ENCODE measurements at regions not wholly inside any gene's neighbourhood (a gene's known extent, or its start where the extent isn't known, plus 50 kb on each side); places are given as distances from the start of the nearest gene placed in this dataset.

DNA sequence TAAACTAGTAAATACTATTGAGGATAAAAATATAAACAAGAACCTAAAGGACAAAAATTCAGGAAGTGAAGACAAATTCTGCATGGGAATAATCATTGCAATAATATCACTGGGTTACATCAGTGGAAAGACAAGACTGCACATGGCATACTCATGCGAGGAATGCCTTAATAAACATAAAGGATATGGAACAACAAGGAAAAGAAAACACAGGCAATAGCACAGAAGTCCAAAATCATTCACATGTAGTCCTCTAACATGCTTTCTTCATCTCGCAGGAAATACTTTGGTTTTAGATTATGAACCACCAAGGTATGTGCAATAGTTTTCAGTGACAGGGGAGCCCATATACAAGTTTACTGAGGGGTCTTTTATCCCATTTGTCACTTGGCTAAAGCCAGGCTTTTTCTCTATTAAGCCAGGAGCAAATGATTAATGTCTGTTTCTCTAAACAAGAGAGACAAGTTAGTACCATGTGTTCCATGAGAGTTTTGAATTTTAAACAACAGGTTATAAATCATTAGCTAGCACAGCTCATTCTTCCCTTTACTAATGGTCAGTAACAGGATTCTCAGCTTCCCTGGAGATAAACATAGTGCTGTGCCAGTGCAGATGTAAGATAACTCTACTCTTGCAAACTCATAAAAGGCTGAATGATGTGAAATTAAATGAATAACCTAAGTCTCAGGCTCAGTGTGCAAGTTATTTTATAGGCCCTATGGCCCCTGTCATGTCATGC, 353.6 kb upstream of the FSIP2 start:
- Histone ChIP-seq H3K4me3 (ENCODE audit: low read depth in 2 of 2, low read length in 1 of 2) (no peak overlapping the region), H3K79me2 (ENCODE audit: insufficient read depth) (no peaks in the 10 kb centered on the region), H4K20me1 (ENCODE audit: insufficient read depth) (no peaks in the 10 kb centered on the region), H3K36me3 (replicated peaks in 1 of 2; ENCODE audit: control insufficient read depth in 1 of 2, insufficient read depth in 2 of 2, low read length in 1 of 2) (no peaks in the 10 kb centered on the region), H3K9me2 (no peaks in the 10 kb centered on the region), H3K4me1 (ENCODE audit: control insufficient read depth in 1 of 2, insufficient read depth in 2 of 2, low read depth in 1 of 2, low read length in 1 of 2) (no peaks in the 10 kb centered on the region), H3K9me3 (no peaks in the 10 kb centered on the region), H3K4me2 (no peak overlapping the region), H3K9ac (no peak overlapping the region), H3K27me3 (ENCODE audit: insufficient read depth) (no peaks in the 10 kb centered on the region), H3K27ac (ENCODE audit: low read depth in 2 of 2, low read length in 1 of 2) (no peak overlapping the region), H2AFZ (ENCODE audit: low read depth) (no peak overlapping the region), H3F3A (replicated peaks; ENCODE audit: insufficient read depth) (no peaks in the 10 kb centered on the region)
- DNase-seq: no peak
- TF ChIP-seq EZH2phosphoT487 (IDR thresholded peaks at IDR 0.05; ENCODE audit: borderline replicate concordance, low read depth) (no peak), NFIC (IDR thresholded peaks at IDR 0.05; ENCODE audit: borderline replicate concordance) (no peak), RAD21 (IDR thresholded peaks at IDR 0.05; ENCODE audit: low read length) (no peak), TEAD4 (IDR thresholded peaks at IDR 0.05; ENCODE audit: borderline replicate concordance, insufficient read depth) (no peak), TCF12 (IDR thresholded peaks at IDR 0.05) (no peak), ELF1 (IDR thresholded peaks at IDR 0.05) (no peak), RFX5 (IDR thresholded peaks at IDR 0.05; ENCODE audit: low read length) (no peak), FOSL2 (IDR thresholded peaks at IDR 0.05; ENCODE audit: borderline replicate concordance, low read depth) (no peak), MXI1 (IDR thresholded peaks at IDR 0.05; ENCODE audit: low read depth, low read length) (no peak), GATA2 (CRISPR knock-in tag; IDR thresholded peaks at IDR 0.05) (no peak), SMC3 (IDR thresholded peaks at IDR 0.05; ENCODE audit: low read depth, low read length) (no peak)
- TF ChIP-seq, protein P1, sequence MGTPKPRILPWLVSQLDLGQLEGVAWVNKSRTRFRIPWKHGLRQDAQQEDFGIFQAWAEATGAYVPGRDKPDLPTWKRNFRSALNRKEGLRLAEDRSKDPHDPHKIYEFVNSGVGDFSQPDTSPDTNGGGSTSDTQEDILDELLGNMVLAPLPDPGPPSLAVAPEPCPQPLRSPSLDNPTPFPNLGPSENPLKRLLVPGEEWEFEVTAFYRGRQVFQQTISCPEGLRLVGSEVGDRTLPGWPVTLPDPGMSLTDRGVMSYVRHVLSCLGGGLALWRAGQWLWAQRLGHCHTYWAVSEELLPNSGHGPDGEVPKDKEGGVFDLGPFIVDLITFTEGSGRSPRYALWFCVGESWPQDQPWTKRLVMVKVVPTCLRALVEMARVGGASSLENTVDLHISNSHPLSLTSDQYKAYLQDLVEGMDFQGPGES (IDR thresholded peaks at IDR 0.05; ENCODE audit: low read depth, low read length): no peak
- TF ChIP-seq, protein P2, sequence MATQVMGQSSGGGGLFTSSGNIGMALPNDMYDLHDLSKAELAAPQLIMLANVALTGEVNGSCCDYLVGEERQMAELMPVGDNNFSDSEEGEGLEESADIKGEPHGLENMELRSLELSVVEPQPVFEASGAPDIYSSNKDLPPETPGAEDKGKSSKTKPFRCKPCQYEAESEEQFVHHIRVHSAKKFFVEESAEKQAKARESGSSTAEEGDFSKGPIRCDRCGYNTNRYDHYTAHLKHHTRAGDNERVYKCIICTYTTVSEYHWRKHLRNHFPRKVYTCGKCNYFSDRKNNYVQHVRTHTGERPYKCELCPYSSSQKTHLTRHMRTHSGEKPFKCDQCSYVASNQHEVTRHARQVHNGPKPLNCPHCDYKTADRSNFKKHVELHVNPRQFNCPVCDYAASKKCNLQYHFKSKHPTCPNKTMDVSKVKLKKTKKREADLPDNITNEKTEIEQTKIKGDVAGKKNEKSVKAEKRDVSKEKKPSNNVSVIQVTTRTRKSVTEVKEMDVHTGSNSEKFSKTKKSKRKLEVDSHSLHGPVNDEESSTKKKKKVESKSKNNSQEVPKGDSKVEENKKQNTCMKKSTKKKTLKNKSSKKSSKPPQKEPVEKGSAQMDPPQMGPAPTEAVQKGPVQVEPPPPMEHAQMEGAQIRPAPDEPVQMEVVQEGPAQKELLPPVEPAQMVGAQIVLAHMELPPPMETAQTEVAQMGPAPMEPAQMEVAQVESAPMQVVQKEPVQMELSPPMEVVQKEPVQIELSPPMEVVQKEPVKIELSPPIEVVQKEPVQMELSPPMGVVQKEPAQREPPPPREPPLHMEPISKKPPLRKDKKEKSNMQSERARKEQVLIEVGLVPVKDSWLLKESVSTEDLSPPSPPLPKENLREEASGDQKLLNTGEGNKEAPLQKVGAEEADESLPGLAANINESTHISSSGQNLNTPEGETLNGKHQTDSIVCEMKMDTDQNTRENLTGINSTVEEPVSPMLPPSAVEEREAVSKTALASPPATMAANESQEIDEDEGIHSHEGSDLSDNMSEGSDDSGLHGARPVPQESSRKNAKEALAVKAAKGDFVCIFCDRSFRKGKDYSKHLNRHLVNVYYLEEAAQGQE (IDR thresholded peaks at IDR 0.05; ENCODE audit: low read depth, low read length): no peak
- TF ChIP-seq, protein P3, sequence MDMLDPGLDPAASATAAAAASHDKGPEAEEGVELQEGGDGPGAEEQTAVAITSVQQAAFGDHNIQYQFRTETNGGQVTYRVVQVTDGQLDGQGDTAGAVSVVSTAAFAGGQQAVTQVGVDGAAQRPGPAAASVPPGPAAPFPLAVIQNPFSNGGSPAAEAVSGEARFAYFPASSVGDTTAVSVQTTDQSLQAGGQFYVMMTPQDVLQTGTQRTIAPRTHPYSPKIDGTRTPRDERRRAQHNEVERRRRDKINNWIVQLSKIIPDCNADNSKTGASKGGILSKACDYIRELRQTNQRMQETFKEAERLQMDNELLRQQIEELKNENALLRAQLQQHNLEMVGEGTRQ (IDR thresholded peaks at IDR 0.05; ENCODE audit: borderline replicate concordance, low read depth, low read length): no peak
- ChIA-PET CTCF (interaction anchor here (1.3 kb wide), 1 partner anchor 10 kb away, joined by 4 read pairs; no protein-coding TSS in a partner anchor), POLR2A (no interaction called here)
- 58% methylated on average over 2 of the region's 2 CpGs for WGBS (ENCODE audit: low lambda C conversion rate)
